ENCODE measurements at regions not wholly inside any gene's neighbourhood (a gene's known extent, or its start where the extent isn't known, plus 50 kb on each side); places are given as distances from the start of the nearest gene placed in this dataset.

DNA sequence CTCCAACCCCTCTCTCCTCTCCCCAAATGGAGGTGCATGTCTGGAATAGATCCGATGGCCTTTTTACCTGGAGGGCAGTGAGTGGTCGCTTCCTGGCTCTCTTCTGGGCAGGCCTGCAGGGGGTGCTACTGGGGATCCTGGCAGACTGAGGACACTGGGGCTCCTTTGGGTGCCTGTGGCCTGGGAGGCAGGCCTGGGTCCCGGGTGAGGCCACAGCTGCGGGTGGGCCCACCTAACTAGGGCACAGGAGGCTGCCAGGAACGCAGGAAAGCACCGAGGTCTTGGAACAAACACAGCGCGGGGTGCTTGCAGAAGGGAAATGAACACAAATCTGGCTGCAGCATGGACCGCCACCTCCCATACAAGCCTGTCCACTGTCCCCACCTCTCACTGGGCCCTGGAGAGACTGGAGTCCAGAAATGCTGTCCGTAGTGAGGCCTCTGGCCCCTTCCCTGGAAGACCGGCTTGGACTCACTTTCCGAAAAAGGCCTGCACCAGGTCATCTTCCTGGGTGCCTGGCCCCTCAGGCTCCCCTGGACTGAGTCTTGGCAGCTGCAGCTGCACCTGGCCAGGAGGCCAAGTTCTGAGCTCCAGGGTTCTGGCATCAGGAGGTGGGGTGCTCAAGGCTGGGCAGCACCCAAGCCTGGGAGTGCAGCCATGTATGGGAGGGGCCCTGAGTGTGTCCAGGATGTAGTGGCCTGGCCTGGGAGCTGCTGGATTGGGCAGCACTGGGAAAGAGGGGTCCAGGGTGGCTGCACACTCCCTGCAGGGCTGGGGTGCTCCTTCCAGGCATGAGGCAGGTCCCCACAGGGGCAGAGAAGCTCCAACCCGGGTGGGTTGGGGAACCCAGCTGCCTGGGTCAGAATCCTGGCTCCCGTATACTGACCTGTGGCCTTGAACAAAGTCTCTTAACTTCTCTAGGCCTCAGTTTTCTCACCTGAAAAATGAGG, 195.1 kb downstream of the IRF8 start:
- Histone ChIP-seq H3K27ac (no peak overlapping the region), H3K27me3 (no peaks in the 10 kb centered on the region), H3K36me3 (no peaks in the 10 kb centered on the region), H3K9ac (ENCODE audit: low read depth in 2 of 2, low read length in 2 of 2) (no peak overlapping the region), H3K4me1 (no peaks in the 10 kb centered on the region), H3K9me3 (no peaks in the 10 kb centered on the region), H3K4me3 (no peak overlapping the region)
- intact Hi-C loops (cut with DNase I), result no loop called here
- TF ChIP-seq, protein P1, sequence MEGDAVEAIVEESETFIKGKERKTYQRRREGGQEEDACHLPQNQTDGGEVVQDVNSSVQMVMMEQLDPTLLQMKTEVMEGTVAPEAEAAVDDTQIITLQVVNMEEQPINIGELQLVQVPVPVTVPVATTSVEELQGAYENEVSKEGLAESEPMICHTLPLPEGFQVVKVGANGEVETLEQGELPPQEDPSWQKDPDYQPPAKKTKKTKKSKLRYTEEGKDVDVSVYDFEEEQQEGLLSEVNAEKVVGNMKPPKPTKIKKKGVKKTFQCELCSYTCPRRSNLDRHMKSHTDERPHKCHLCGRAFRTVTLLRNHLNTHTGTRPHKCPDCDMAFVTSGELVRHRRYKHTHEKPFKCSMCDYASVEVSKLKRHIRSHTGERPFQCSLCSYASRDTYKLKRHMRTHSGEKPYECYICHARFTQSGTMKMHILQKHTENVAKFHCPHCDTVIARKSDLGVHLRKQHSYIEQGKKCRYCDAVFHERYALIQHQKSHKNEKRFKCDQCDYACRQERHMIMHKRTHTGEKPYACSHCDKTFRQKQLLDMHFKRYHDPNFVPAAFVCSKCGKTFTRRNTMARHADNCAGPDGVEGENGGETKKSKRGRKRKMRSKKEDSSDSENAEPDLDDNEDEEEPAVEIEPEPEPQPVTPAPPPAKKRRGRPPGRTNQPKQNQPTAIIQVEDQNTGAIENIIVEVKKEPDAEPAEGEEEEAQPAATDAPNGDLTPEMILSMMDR (IDR thresholded peaks at IDR 0.05), result no peak
- no peak for DNase-seq

DNA sequence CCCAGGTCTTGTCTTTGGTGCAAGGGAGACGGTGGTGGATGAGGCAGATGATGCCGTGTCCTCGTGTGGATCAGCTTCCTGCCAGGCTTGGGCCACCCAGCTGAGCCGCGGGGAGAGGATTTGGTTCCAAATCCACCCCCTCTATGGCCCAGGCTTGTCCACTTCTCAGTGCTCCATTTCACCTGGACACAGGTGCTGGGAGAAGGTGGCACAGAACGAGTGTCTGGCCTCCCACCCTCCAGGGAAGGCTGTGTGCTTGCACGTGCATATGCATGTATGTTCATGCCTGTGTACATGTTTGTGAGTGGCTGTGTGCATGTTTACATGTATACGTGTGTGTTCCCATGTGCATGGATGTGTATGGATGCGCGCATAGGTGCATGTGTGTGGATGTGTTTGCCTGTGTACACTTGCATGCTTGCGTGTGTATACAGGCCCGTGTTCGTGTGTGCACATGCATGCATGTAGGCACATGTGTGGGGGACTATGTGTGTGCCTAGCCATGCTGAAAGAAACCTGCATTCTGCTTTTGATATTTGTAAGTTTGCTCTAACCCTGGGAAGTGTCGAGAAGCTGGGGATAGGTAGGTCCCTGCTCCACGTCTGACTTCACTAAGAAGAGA, 196.3 kb downstream of the IRF8 start:
- DNase-seq, result no peak
- Histone ChIP-seq H3K4me1 (no peaks in the 10 kb centered on the region), H3K27me3 (no peaks in the 10 kb centered on the region), H3K9me3 (no peaks in the 10 kb centered on the region), H3K36me3 (no peaks in the 10 kb centered on the region), H3K9ac (ENCODE audit: low read depth in 2 of 2, low read length in 2 of 2) (no peak overlapping the region), H3K4me3 (no peak overlapping the region), H3K27ac (no peak overlapping the region)
- TF ChIP-seq, protein P1 (IDR thresholded peaks at IDR 0.05), result no peak
- intact Hi-C loops (cut with DNase I), result no loop called here

DNA sequence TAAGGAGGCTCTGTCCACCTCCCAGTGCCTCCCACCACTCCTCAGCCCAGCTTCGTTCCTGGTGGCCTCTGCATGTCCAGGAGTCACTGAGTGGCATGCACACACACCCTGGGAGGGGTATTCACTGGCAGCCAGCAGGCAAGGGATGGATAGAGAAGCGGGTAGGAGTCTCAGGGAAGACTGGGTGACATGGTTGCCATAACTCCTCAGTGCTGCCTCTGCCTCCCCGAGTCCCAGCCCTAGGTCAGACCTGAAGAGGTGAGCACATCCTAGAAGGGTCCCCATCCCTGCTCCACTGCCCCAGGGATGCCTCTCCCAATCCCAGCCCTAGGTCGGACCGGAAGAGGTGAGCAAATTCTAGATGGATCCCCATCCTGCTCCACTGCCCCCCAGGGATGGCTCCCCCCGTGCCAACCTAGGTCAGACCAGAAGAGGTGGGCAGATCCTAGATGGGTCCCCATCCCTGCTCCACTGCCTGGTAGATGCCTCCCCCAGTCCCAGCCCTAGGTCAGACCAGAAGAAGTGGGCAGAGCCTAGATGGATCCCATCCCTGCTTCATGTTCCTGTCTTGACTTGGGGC, 197.0 kb downstream of the IRF8 start:
- H3K4me3 ChIP-seq, result no peak overlapping the region
- H3K36me3 ChIP-seq, result no peaks in the 10 kb centered on the region
- H3K9ac ChIP-seq (ENCODE audit: low read depth in 2 of 2, low read length in 2 of 2), result no peak overlapping the region
- intact Hi-C loops (cut with DNase I), result no loop called here
- TF ChIP-seq, protein P1 (IDR thresholded peaks at IDR 0.05), result no peak
- H3K4me1 ChIP-seq, result no peaks in the 10 kb centered on the region
- H3K9me3 ChIP-seq, result no peaks in the 10 kb centered on the region
- DNase-seq, result no peak
- no peak overlapping the region for H3K27ac ChIP-seq
- H3K27me3 ChIP-seq, result no peaks in the 10 kb centered on the region

DNA sequence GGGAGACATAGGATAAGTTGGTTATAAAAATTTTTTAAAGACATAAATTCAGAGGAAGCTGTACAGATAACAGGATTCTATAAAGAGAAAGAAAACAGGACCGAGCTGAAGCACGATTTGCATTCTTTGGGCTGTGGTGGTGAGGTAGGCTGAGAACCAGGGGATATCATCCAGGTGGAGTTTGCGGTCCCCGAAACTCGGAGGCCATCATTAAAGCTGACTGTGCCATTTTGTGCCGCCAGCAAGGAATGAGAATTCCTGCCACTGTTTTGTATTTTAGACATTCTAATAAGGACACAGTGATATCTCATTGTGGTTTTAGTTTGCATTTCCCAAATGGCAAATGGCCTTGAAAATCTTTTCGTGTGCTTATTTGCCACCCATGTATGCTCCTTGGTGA, 197.9 kb downstream of the IRF8 start:
- H3K27me3 ChIP-seq, result no peaks in the 10 kb centered on the region
- H3K36me3 ChIP-seq, result no peaks in the 10 kb centered on the region
- intact Hi-C loops (cut with DNase I), result no loop called here
- H3K27ac ChIP-seq, result no peak overlapping the region
- H3K4me3 ChIP-seq, result no peak overlapping the region
- TF ChIP-seq, protein P1 (IDR thresholded peaks at IDR 0.05), result no peak
- H3K4me1 ChIP-seq, result no peaks in the 10 kb centered on the region
- no peak overlapping the region for H3K9ac ChIP-seq (ENCODE audit: low read depth in 2 of 2, low read length in 2 of 2)
- DNase-seq, result no peak
- H3K9me3 ChIP-seq, result no peaks in the 10 kb centered on the region

DNA sequence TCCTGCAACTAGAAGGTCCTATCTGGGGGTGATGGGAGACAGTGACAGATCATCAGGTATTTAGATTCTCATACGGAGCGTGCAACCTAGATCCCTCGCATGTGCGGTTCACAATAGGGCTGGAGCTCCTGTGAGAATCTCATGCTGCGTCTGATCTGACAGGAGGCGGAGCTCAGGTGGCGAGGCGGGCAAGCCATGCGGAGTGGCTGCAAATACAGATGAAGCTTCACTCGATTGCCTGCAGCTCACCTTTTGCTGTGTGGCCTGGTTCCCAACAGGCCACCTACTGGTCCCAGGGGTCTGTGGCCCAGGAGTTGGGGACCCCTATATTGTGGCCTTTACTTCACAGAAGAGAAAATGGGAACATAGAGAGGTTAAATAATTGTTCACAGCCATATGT, 200.4 kb downstream of the IRF8 start:
- intact Hi-C loops (cut with DNase I), result no loop called here
- H3K36me3 ChIP-seq, result no peaks in the 10 kb centered on the region
- no peak overlapping the region for H3K9ac ChIP-seq (ENCODE audit: low read depth in 2 of 2, low read length in 2 of 2)
- H3K4me3 ChIP-seq, result no peak overlapping the region
- no peak for DNase-seq
- H3K27me3 ChIP-seq, result no peaks in the 10 kb centered on the region
- TF ChIP-seq, protein P1 (IDR thresholded peaks at IDR 0.05), result no peak
- H3K4me1 ChIP-seq, result no peaks in the 10 kb centered on the region
- H3K27ac ChIP-seq, result no peak overlapping the region
- H3K9me3 ChIP-seq, result no peaks in the 10 kb centered on the region

Measured in colonic mucosa (tissue), 4 donors.